GM23338 (cell line): ENCODE measurements at regions not wholly inside any gene's neighbourhood (a gene's known extent, or its start where the extent isn't known, plus 50 kb on each side); places are given as distances from the start of the nearest gene placed in this dataset.
"Not testable (repeated sequence)": the region's sequence is repeated elsewhere in the genome, so short reads cannot be mapped to it uniquely, and the experiment has no call there.

Experiments used
- ATAC-seq: fragments of 200-7000 bp; cut with Tn5 transposase; 3 replicates; pipeline ENCODE4 v1.9.1; 2020
- DNase-seq: peaks from one replicate; pipeline ENCODE4 v3.0.0-alpha.2; 2015; ENCODE audit warnings: low spot score
- H2AFZ ChIP-seq: fragments of 200-600 bp; sonication (generic); 2 replicates; pipeline ENCODE4 v1.8.0; 2016; ENCODE audit warnings: antibody characterized with exemption, mild to moderate bottlenecking, moderate library complexity
- H3F3A ChIP-seq: fragments of 200-600 bp; sonication (generic); replicated peaks from 2 replicates; pipeline ENCODE4 v1.8.0; 2017; ENCODE audit warnings: antibody characterized with exemption, mixed run types, low read depth
- H3K27ac ChIP-seq: fragments of 200-600 bp; sonication (generic); 2 replicates; pipeline ENCODE4 v1.6.1; 2016; ENCODE audit warnings: low read depth
- H3K27me3 ChIP-seq: fragments of 200-600 bp; sonication (generic); 2 replicates; pipeline ENCODE4 v1.8.0; 2016; ENCODE audit warnings: mild to moderate bottlenecking, mixed run types, moderate library complexity; ENCODE audit not compliant: insufficient read depth
- H3K36me3 ChIP-seq: fragments of 200-600 bp; sonication (generic); 2 replicates; pipeline ENCODE4 v1.8.0; 2016; ENCODE audit warnings: mild to moderate bottlenecking; ENCODE audit not compliant: insufficient read depth
- H3K4me1 ChIP-seq: fragments of 200-600 bp; sonication (generic); 2 replicates; pipeline ENCODE4 v1.8.0; 2016; ENCODE audit warnings: mild to moderate bottlenecking, moderate library complexity; ENCODE audit not compliant: insufficient read depth
- H3K4me2 ChIP-seq: fragments of 200-600 bp; sonication (generic); 2 replicates; pipeline ENCODE4 v1.7.1; 2017; ENCODE audit warnings: mixed run types
- H3K4me3 ChIP-seq: fragments of 200-600 bp; sonication (generic); 2 replicates; pipeline ENCODE4 v1.6.1; 2016; ENCODE audit warnings: mixed run types
- H3K79me2 ChIP-seq: fragments of 200-600 bp; sonication (generic); replicated peaks from 2 replicates; pipeline ENCODE4 v1.8.0; 2017; ENCODE audit warnings: mild to moderate bottlenecking; ENCODE audit not compliant: insufficient read depth
- H3K9me2 ChIP-seq: fragments of 200-600 bp; sonication (generic); 2 replicates; pipeline ENCODE4 v1.8.0; 2017; ENCODE audit not compliant: insufficient read depth
- H4K20me1 ChIP-seq: fragments of 200-600 bp; sonication (generic); replicated peaks from 2 replicates; pipeline ENCODE4 v1.8.0; 2017; ENCODE audit warnings: mild to moderate bottlenecking; ENCODE audit not compliant: insufficient read depth
- H3K27ac Mint-ChIP-seq: 2 replicates; pipeline ENCODE4 v1.8.0; 2020; ENCODE audit warnings: inconsistent platforms, mild to moderate bottlenecking, moderate library complexity, mixed read lengths
- H3K27me3 Mint-ChIP-seq: 3 replicates; pipeline ENCODE4 v1.8.0; 2022; ENCODE audit warnings: low read depth, mild to moderate bottlenecking, moderate library complexity, mixed read lengths, inconsistent platforms; ENCODE audit not compliant: insufficient read depth, poor library complexity
- H3K36me3 Mint-ChIP-seq: 3 replicates; pipeline ENCODE4 v1.8.0; 2021; ENCODE audit warnings: low read depth, mild to moderate bottlenecking, inconsistent platforms, moderate library complexity, mixed read lengths
- H3K4me1 Mint-ChIP-seq: 3 replicates; pipeline ENCODE4 v1.8.0; 2020; ENCODE audit warnings: mild to moderate bottlenecking, inconsistent platforms, mixed read lengths
- H3K4me3 Mint-ChIP-seq: 3 replicates; pipeline ENCODE4 v1.8.0; 2021; ENCODE audit warnings: moderate library complexity, mild to moderate bottlenecking, inconsistent platforms, mixed read lengths
- H3K9me3 Mint-ChIP-seq: 3 replicates; pipeline ENCODE4 v1.8.0; 2020; ENCODE audit warnings: moderate library complexity, mild to moderate bottlenecking, inconsistent platforms, mixed read lengths
- CREB1 ChIP-seq: fragments of 250-450 bp; sonication (Bioruptor Pico); IDR thresholded peaks from 2 replicates; pipeline ENCODE4 v1.5.0; 2020; ENCODE audit warnings: low read depth, mild to moderate bottlenecking, moderate library complexity
- CTCF ChIP-seq, 2 experiments: fragments of 200-600 bp in 1 of 2; sonication (generic) in 1 of 2; conservative IDR thresholded peaks; 2 replicates each; pipeline versions ENCODE4 v1.5.1 to v1.6.1; 2016 to 2017; ENCODE audit warnings: antibody characterized with exemption in 2 of 2, low read depth in 2 of 2, mild to moderate bottlenecking in 2 of 2, moderate library complexity in 1 of 2
- EZH2 ChIP-seq: fragments of 200-600 bp; sonication (generic); IDR thresholded peaks from one replicate; pipeline ENCODE4 v1.8.0; 2017; ENCODE audit warnings: antibody characterized with exemption, mild to moderate bottlenecking, low read depth; ENCODE audit not compliant: unreplicated experiment
- JUNB ChIP-seq: IDR thresholded peaks from one replicate; pipeline ENCODE4 v1.6.1; 2016; ENCODE audit warnings: antibody characterized with exemption; ENCODE audit not compliant: unreplicated experiment
- POLR2AphosphoS5 ChIP-seq: IDR thresholded peaks from 2 replicates; pipeline ENCODE4 v1.6.1; 2016; ENCODE audit warnings: antibody characterized with exemption, low read depth
- REST ChIP-seq: IDR thresholded peaks from one replicate; pipeline ENCODE4 v1.6.1; 2018; ENCODE audit warnings: antibody characterized with exemption; ENCODE audit not compliant: unreplicated experiment
- STAT1 ChIP-seq: IDR thresholded peaks from one replicate; pipeline ENCODE4 v1.6.1; 2016; ENCODE audit warnings: antibody characterized with exemption; ENCODE audit not compliant: unreplicated experiment
- ZNF114 ChIP-seq: fragments of 250-450 bp; sonication (Bioruptor Pico); IDR thresholded peaks from 2 replicates; pipeline ENCODE4 v1.5.0; 2020; ENCODE audit warnings: mild to moderate bottlenecking, moderate library complexity
- ZNF331 ChIP-seq: fragments of 250-450 bp; sonication (Bioruptor Pico); IDR thresholded peaks from 2 replicates; pipeline ENCODE4 v1.5.0; 2020; ENCODE audit warnings: low read depth, mild to moderate bottlenecking, moderate library complexity
- ZNF462 ChIP-seq: fragments of 250-450 bp; sonication (Bioruptor Pico); IDR thresholded peaks from 2 replicates; pipeline ENCODE4 v1.5.0; 2020; ENCODE audit warnings: mild to moderate bottlenecking, moderate library complexity

GRCh38 chr1:30524840-30525617, 198.4 kb downstream of the MATN1 start:
- Histone ChIP-seq H3K4me1 (no peaks in the 10 kb centered on the region), H3K36me3 (no peaks in the 10 kb centered on the region), H3K9me2 (0 out of 2 replicates have a peak, but pooled peaks cover 3% of the 10 kb centered on the region), H3K27ac (no peak overlapping the region), H3K79me2 (no peaks in the 10 kb centered on the region), H4K20me1 (no peaks in the 10 kb centered on the region), H3K4me3 (no peak overlapping the region), H2AFZ (no peak overlapping the region), H3F3A (no peaks in the 10 kb centered on the region), H3K27me3 (no peaks in the 10 kb centered on the region), H3K4me2 (no peak overlapping the region)
- TF ChIP-seq ZNF114 (no peak), EZH2 (no peak), STAT1 (no peak), ZNF462 (CRISPR knock-in tag) (no peak), POLR2AphosphoS5 (no peak), JUNB (no peak), ZNF331 (CRISPR knock-in tag) (no peak), CREB1 (no peak), REST (no peak), CTCF (conservative IDR thresholded peaks at IDR 0.05; ENCODE audit: low read depth in 2 of 2) (no peak)
- no peaks in the 10 kb centered on the region; the same call in 2 of the 3 replicates for H3K9me3 Mint-ChIP-seq
- DNase-seq (no peak), ATAC-seq (no peak)
- H3K4me3 Mint-ChIP-seq = no peak overlapping the region
- H3K4me1 Mint-ChIP-seq = peaks cover 6% of the 10 kb centered on the region
- no peaks in the 10 kb centered on the region for H3K36me3 Mint-ChIP-seq
- peaks cover 2% of the 10 kb centered on the region for H3K27me3 Mint-ChIP-seq
- H3K27ac Mint-ChIP-seq = no peak overlapping the region

GRCh38 chr1:30524025-30524555, 199.3 kb downstream of the MATN1 start:
- H3K27ac ChIP-seq, H4K20me1 ChIP-seq, ATAC-seq, H3K79me2 ChIP-seq, H3F3A ChIP-seq, H3K36me3 Mint-ChIP-seq, DNase-seq, H3K27ac Mint-ChIP-seq, H3K9me3 Mint-ChIP-seq, H3K4me1 ChIP-seq, H3K27me3 ChIP-seq, H2AFZ ChIP-seq, H3K4me3 ChIP-seq, H3K4me2 ChIP-seq, H3K36me3 ChIP-seq, H3K4me1 Mint-ChIP-seq, H3K27me3 Mint-ChIP-seq, H3K4me3 Mint-ChIP-seq: not testable (repeated sequence)
- peaks cover 12% of the 10 kb centered on the region for H3K9me2 ChIP-seq
